Smooth muscle cell (in vitro differentiated cells): ENCODE measurements at regions not wholly inside any gene's neighbourhood (a gene's known extent, or its start where the extent isn't known, plus 50 kb on each side); places are given as distances from the start of the nearest gene placed in this dataset.

Source experiments
- DNase-seq: peaks from one replicate; lab custom pipeline; 2025; ENCODE audit not compliant: unreplicated experiment; lab: John Stamatoyannopoulos, UW
- H2AFZ ChIP-seq: fragments of 200-600 bp; sonication (generic); 2 replicates; pipeline ENCODE4 v1.6.0; 2016; ENCODE audit warnings: antibody characterized with exemption, low read depth, mild to moderate bottlenecking
- H3F3A ChIP-seq: fragments of 200-600 bp; sonication (generic); 2 replicates; pipeline ENCODE4 v1.6.0; 2017; ENCODE audit warnings: antibody characterized with exemption, low read depth
- H3K27ac ChIP-seq: fragments of 200-600 bp; sonication (generic); 2 replicates; pipeline ENCODE4 v1.5.1; 2016; ENCODE audit warnings: low read depth, mild to moderate bottlenecking
- H3K27me3 ChIP-seq: fragments of 200-600 bp; sonication (generic); 2 replicates; pipeline ENCODE4 v1.6.1; 2016; ENCODE audit warnings: low read depth, mild to moderate bottlenecking
- H3K36me3 ChIP-seq: fragments of 200-600 bp; sonication (generic); 2 replicates; pipeline ENCODE4 v1.5.1; 2016; ENCODE audit warnings: low read depth
- H3K4me1 ChIP-seq: fragments of 200-600 bp; sonication (generic); 2 replicates; pipeline ENCODE4 v1.5.1; 2016; ENCODE audit warnings: low read depth
- H3K4me2 ChIP-seq: fragments of 200-600 bp; sonication (generic); 2 replicates; pipeline ENCODE4 v1.6.0; 2016; ENCODE audit warnings: mild to moderate bottlenecking
- H3K4me3 ChIP-seq: fragments of 200-600 bp; sonication (generic); 2 replicates; pipeline ENCODE4 v1.5.1; 2016; ENCODE audit warnings: mild to moderate bottlenecking
- H3K79me2 ChIP-seq: fragments of 200-600 bp; sonication (generic); 2 replicates; pipeline ENCODE4 v1.6.0; 2016; ENCODE audit warnings: low read depth, mild to moderate bottlenecking
- H3K9ac ChIP-seq: fragments of 200-600 bp; sonication (generic); 2 replicates; pipeline ENCODE4 v1.6.0; 2016; ENCODE audit warnings: low read depth
- H3K9me3 ChIP-seq: fragments of 200-600 bp; sonication (generic); replicated peaks from 2 replicates; pipeline ENCODE4 v1.5.1; 2016; ENCODE audit warnings: low read depth
- H4K20me1 ChIP-seq: fragments of 200-600 bp; sonication (generic); 2 replicates; pipeline ENCODE4 v1.6.0; 2016; ENCODE audit warnings: low read depth
- CTCF ChIP-seq: fragments of 200-600 bp; sonication (generic); IDR thresholded peaks from 2 replicates; pipeline ENCODE4 v1.5.1; 2017; ENCODE audit warnings: borderline replicate concordance, mild to moderate bottlenecking, antibody characterized with exemption; ENCODE audit not compliant: insufficient read depth, poor library complexity, severe bottlenecking
- WGBS: methylation state at CpG from one replicate; pipeline ENCODE4 v1.1.7; 2016; ENCODE audit warnings: low lambda C conversion rate; 5-methylcytosine and 5-hydroxymethylcytosine counted together

- no peaks in the 10 kb centered on the region for H3K36me3 ChIP-seq
- no peak overlapping the region for H2AFZ ChIP-seq
- no peak overlapping the region for H3K4me2 ChIP-seq
- H3K9me3 ChIP-seq, result no peaks in the 10 kb centered on the region
- DNase-seq, result no peak
- H4K20me1 ChIP-seq, result no peaks in the 10 kb centered on the region
- H3K4me3 ChIP-seq, result no peak overlapping the region
- WGBS, result 52% methylated on average over 4 of the region's 4 CpGs
- no peaks in the 10 kb centered on the region for H3F3A ChIP-seq
- no peak overlapping the region for H3K27ac ChIP-seq
- no peak for TF ChIP-seq CTCF
- no peaks in the 10 kb centered on the region for H3K4me1 ChIP-seq
- no peaks in the 10 kb centered on the region for H3K79me2 ChIP-seq
- no peaks in the 10 kb centered on the region for H3K27me3 ChIP-seq
- H3K9ac ChIP-seq, result no peak overlapping the region
Observed at GRCh38 chr9:20014168-20014567, 225.3 kb upstream of the SLC24A2 start.

- Histone ChIP-seq H3K4me1 (no peaks in the 10 kb centered on the region), H4K20me1 (no peaks in the 10 kb centered on the region), H3K27ac (no peak overlapping the region), H3F3A (no peaks in the 10 kb centered on the region), H3K4me2 (no peak overlapping the region), H3K9ac (no peak overlapping the region), H2AFZ (no peak overlapping the region), H3K4me3 (no peak overlapping the region), H3K79me2 (no peaks in the 10 kb centered on the region), H3K36me3 (no peaks in the 10 kb centered on the region), H3K9me3 (no peaks in the 10 kb centered on the region), H3K27me3 (no peaks in the 10 kb centered on the region)
- DNase-seq, result no peak
- no peak for TF ChIP-seq CTCF
- 87% methylated on average over 3 of the region's 3 CpGs for WGBS
Observed at GRCh38 chr9:20012232-20012631, 223.4 kb upstream of the SLC24A2 start.

GRCh38 chr9:20009606-20010005, 220.8 kb upstream of the SLC24A2 start:
- Histone ChIP-seq H4K20me1 (no peaks in the 10 kb centered on the region), H3K9me3 (no peaks in the 10 kb centered on the region), H3F3A (no peaks in the 10 kb centered on the region), H3K4me2 (no peak overlapping the region), H3K27me3 (no peaks in the 10 kb centered on the region), H3K4me1 (no peaks in the 10 kb centered on the region), H3K79me2 (no peaks in the 10 kb centered on the region), H3K4me3 (no peak overlapping the region), H3K27ac (no peak overlapping the region), H2AFZ (no peak overlapping the region), H3K36me3 (no peaks in the 10 kb centered on the region), H3K9ac (no peak overlapping the region)
- DNase-seq, result no peak
- TF ChIP-seq CTCF, result no peak
- 89% methylated on average over 2 of the region's 2 CpGs for WGBS

- Histone ChIP-seq H3K4me2 (no peak overlapping the region), H3K79me2 (no peaks in the 10 kb centered on the region), H3K27ac (no peak overlapping the region), H3K9ac (no peak overlapping the region), H3K27me3 (no peaks in the 10 kb centered on the region), H3F3A (peaks cover 11% of the 10 kb centered on the region), H3K4me1 (no peaks in the 10 kb centered on the region), H3K9me3 (no peaks in the 10 kb centered on the region), H4K20me1 (no peaks in the 10 kb centered on the region), H3K4me3 (no peak overlapping the region), H3K36me3 (no peaks in the 10 kb centered on the region), H2AFZ (no peak overlapping the region)
- 93% methylated on average over 2 of the region's 2 CpGs for WGBS
- no peak for DNase-seq
- no peak for TF ChIP-seq CTCF
Observed at GRCh38 chr9:20002011-20002410, 213.2 kb upstream of the SLC24A2 start.
